CD1c-positive myeloid dendritic cell (primary cell): ENCODE measurements at regions not wholly inside any gene's neighbourhood (a gene's known extent, or its start where the extent isn't known, plus 50 kb on each side); places are given as distances from the start of the nearest gene placed in this dataset.

Experiments used
- DNase-seq: peaks from one replicate; pipeline ENCODE4 v3.0.0-alpha.2; 2016; ENCODE audit errors: extremely low spot score

GRCh38 chr9:74443036-74443750, 53.9 kb upstream of the RORB start:
- DNase-seq, result no peak

GRCh38 chr9:74444369-74444768, 52.8 kb upstream of the RORB start:
- no peak for DNase-seq
